ENCODE measurements at regions not wholly inside any gene's neighbourhood (a gene's known extent, or its start where the extent isn't known, plus 50 kb on each side); places are given as distances from the start of the nearest gene placed in this dataset.

GRCh38 chr5:142475102-142475513 lies 150.3 kb upstream of the SPRY4 start:
- H3K27me3 ChIP-seq (replicated peaks in 1 of 2; ENCODE audit: control insufficient read depth in 2 of 2, insufficient read depth in 2 of 2, low read length in 1 of 2): peaks cover 0 to 2% of the 10 kb centered on the region in 2 experiments; a peak in 1 of 4 replicates
- ChIA-PET SMC1A (ENCODE audit: uncharacterized antibody, unreplicated experiment) (no interaction called here), RAD21 (ENCODE audit: unreplicated experiment) (no interaction called here), CTCF (interaction anchor here (0.6 kb wide), 1 partner anchor 461 kb away, joined by 3 read pairs; no protein-coding TSS in a partner anchor), POLR2A (no interaction called here)
- H3K27ac ChIP-seq (ENCODE audit: control insufficient read depth, insufficient read depth): no peak overlapping the region
- H2AFZ ChIP-seq (ENCODE audit: control insufficient read depth, low read depth, low read length): no peak overlapping the region
- BruUV-seq (replicated peaks): no TSS peak
- 0% methylated on average over 2 of the region's 2 CpGs for WGBS (ENCODE audit: insufficient coverage, insufficient replicate concordance, low lambda C conversion rate, missing lambda C conversion rate)
- H3K79me2 ChIP-seq (ENCODE audit: control insufficient read depth, insufficient read depth, low read length): no peaks in the 10 kb centered on the region
- DNase-seq (ENCODE audit: low read depth, low spot score) (no peak), FAIRE-seq (no peak), ATAC-seq (no peak)
- no peak overlapping the region for H3K9ac ChIP-seq (ENCODE audit: control insufficient read depth, insufficient read depth, low read length)
- H3K36me3 ChIP-seq (ENCODE audit: control insufficient read depth in 2 of 2, insufficient read depth in 2 of 2, low read length in 1 of 2): no peaks in the 10 kb centered on the region
- H3K4me3 ChIP-seq: no peak overlapping the region
- in situ Hi-C loops (cut with MboI) (no loop called here), intact Hi-C loops (cut with micrococcal nuclease; ENCODE audit: unreplicated experiment) (no loop called here)
- H3K4me2 ChIP-seq (ENCODE audit: control insufficient read depth, insufficient read depth): no peak overlapping the region
- no peaks in the 10 kb centered on the region for H3K4me1 ChIP-seq (ENCODE audit: control insufficient read depth, insufficient read depth, low read length)
- TF ChIP-seq RELA (IDR thresholded peaks at IDR 0.05; ENCODE audit: borderline replicate concordance, partially characterized antibody) (no peak), ZBTB4 (CRISPR knock-in tag; IDR thresholded peaks at IDR 0.05) (no peak), HDGF (IDR thresholded peaks at IDR 0.05) (no peak)
- H4K20me1 ChIP-seq (ENCODE audit: control insufficient read depth, insufficient read depth): no peaks in the 10 kb centered on the region; the same call in 1 of the 2 replicates
- no peaks in the 10 kb centered on the region; the same call in 2 of the 3 replicates for H3K9me3 ChIP-seq (replicated peaks; ENCODE audit: control insufficient read depth, insufficient read depth, low read length)

GRCh38 chr5:142474431-142475094 lies 149.7 kb upstream of the SPRY4 start:
- in situ Hi-C loops (cut with MboI): no loop called here

More at GRCh38 chr5:142474431-142475094, 149.7 kb upstream of the SPRY4 start:
- ATAC-seq (no peak), FAIRE-seq (no peak), DNase-seq (ENCODE audit: low read depth, low spot score) (no peak)
- Histone ChIP-seq H3K27ac (ENCODE audit: control insufficient read depth, insufficient read depth) (no peak overlapping the region), H3K4me1 (ENCODE audit: control insufficient read depth, insufficient read depth, low read length) (no peaks in the 10 kb centered on the region), H3K4me2 (ENCODE audit: control insufficient read depth, insufficient read depth) (no peak overlapping the region), H3K27me3 (replicated peaks in 1 of 2; ENCODE audit: control insufficient read depth in 2 of 2, insufficient read depth in 2 of 2, low read length in 1 of 2) (peaks cover 0 to 2% of the 10 kb centered on the region in 2 experiments; a peak in 1 of 4 replicates), H3K79me2 (ENCODE audit: control insufficient read depth, insufficient read depth, low read length) (no peaks in the 10 kb centered on the region), H4K20me1 (ENCODE audit: control insufficient read depth, insufficient read depth) (no peaks in the 10 kb centered on the region; the same call in 1 of the 2 replicates), H2AFZ (ENCODE audit: control insufficient read depth, low read depth, low read length) (no peak overlapping the region), H3K9me3 (replicated peaks; ENCODE audit: control insufficient read depth, insufficient read depth, low read length) (no peaks in the 10 kb centered on the region; the same call in 2 of the 3 replicates), H3K4me3 (no peak overlapping the region), H3K9ac (ENCODE audit: control insufficient read depth, insufficient read depth, low read length) (no peak overlapping the region), H3K36me3 (ENCODE audit: control insufficient read depth in 2 of 2, insufficient read depth in 2 of 2, low read length in 1 of 2) (no peaks in the 10 kb centered on the region)
- no peak for TF ChIP-seq SUZ12 (IDR thresholded peaks at IDR 0.05; ENCODE audit: unreplicated experiment)
- intact Hi-C loops (cut with micrococcal nuclease; ENCODE audit: unreplicated experiment): no loop called here
- RAD21 ChIA-PET (ENCODE audit: unreplicated experiment): no interaction called here
- BruUV-seq (replicated peaks): no TSS peak
- CTCF ChIA-PET: no interaction called here
- SMC1A ChIA-PET (ENCODE audit: uncharacterized antibody, unreplicated experiment): no interaction called here
- 0% methylated on average over 2 of the region's 2 CpGs for WGBS (ENCODE audit: insufficient coverage, insufficient replicate concordance, low lambda C conversion rate, missing lambda C conversion rate)
- POLR2A ChIA-PET: no interaction called here

All from GM12878 (cell line).